HG02981 (cell line): ENCODE measurements at regions not wholly inside any gene's neighbourhood (a gene's known extent, or its start where the extent isn't known, plus 50 kb on each side); places are given as distances from the start of the nearest gene placed in this dataset.

Experiments used
- ATAC-seq: cut with Tn5 transposase; IDR thresholded peaks from one replicate; pipeline ENCODE4 v1.9.1; 2021; ENCODE audit warnings: mild to moderate bottlenecking, moderate library complexity; ENCODE audit not compliant: unreplicated experiment

- no peak for ATAC-seq
Measured at GRCh38 chr17:79404136-79404911, 206.5 kb downstream of the RBFOX3 start.

- no peak for ATAC-seq
Measured at GRCh38 chr17:79401704-79402674, 208.9 kb downstream of the RBFOX3 start.

DNA sequence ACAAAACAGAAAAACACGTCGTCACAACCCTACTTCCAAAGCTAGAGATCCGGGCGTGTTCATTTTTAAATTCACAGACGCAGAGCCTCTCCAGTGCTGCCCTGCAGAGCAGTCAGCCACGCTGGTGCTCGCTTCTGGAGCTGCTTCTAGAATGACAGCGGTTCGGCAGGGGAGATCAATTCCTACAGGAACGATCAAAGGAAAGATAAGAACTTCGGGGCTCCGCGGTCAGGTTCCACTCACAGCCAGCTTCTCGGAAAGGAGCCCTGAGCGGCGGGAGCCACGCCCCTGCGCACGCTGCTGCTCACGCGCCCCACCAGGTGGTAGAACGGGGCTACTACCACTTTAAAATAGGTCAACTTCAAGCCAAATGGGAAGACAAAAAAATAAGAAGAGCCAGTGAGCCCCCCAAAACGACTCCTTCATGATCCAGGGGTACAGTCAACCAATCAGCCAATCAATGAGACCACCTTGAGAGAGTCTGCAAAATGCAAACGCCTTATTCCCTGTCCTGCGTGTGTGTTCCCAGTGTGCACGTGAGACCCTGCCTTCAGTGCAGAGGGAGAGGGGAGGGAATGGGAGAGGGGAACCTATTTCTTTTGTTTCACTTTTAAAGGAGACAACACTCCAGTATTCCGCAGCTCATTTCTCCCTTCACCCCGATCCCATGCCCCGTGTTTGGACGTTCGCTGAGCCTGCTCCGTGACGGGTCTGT lies 209.7 kb downstream of the RBFOX3 start:
- no peak for ATAC-seq

GRCh38 chr17:79399610-79400144 lies 211.2 kb downstream of the RBFOX3 start:
- ATAC-seq, result no peak

GRCh38 chr17:79398441-79398840 lies 212.4 kb downstream of the RBFOX3 start:
- ATAC-seq, result no peak

- no peak for ATAC-seq
Measured at GRCh38 chr17:79396696-79397095, 214.2 kb downstream of the RBFOX3 start.

DNA sequence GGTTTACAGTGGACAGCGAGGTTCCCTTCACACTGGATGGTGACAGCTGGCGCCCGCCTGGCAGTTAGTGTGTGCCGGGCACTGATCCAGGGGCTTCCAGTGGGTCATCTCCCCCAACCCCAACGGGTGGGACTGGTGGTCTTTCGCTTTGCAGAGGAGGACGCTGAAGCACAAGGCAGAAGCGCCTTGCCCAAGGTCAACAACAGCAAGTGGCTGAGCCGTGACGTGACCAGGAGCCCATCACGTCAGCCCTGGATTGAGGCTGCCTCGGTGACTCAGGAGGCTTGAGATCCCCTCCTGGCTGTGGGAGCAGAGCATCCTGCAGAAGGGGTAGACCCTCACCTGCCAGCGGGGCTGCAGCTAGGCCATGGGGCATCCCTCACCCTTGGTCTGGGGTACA lies 215.3 kb downstream of the RBFOX3 start:
- ATAC-seq, result no peak

DNA sequence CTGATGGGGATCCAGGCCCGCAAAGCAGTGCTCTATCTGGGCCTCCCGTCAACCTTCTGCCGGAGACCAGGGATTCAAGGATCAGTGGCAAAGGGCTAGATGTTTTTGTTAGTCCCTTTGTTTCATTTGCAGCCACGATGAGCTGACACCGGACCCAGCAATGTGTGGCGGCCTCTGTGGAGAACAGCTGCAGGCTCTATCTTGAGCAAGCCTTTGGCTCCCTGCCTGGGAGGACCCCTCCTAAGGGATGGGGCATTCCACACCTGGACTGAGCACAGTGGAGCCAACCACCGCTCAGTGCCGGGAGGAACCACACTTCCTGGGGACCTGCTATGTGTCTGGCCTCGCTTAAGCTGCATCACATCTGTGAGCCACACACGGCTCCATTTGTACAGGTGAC lies 215.8 kb downstream of the RBFOX3 start:
- no peak for ATAC-seq

DNA sequence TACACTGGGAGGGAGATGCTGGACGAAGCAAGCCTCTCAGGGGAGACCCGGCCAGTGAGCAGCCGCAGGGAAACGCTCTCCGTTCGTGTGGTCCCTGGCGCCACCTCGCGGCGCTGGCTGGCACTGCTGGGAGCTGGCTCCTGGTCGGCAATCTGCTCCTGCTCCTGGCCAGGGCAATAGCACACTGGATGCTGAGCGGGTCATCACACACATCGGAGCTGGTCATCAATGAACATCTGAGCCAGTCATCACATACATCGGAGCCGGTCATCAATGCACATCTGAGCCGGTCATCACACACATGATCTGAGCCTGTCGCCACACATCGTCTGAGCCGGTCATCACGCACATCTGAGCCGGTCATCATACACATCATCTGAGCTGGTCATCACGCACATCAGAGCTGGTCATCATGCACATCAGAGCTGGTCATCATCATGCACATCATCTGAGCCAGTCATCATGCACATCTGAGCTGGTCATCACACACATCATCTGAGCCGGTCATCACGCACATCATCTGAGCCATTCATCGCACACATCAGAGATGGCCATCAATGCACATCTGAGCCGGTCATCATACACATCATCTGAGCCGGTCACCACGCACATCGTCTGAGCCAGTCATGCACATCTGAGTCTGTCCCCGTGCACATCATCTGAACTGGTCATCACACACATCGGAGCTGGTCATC lies 217.3 kb downstream of the RBFOX3 start:
- no peak for ATAC-seq

DNA sequence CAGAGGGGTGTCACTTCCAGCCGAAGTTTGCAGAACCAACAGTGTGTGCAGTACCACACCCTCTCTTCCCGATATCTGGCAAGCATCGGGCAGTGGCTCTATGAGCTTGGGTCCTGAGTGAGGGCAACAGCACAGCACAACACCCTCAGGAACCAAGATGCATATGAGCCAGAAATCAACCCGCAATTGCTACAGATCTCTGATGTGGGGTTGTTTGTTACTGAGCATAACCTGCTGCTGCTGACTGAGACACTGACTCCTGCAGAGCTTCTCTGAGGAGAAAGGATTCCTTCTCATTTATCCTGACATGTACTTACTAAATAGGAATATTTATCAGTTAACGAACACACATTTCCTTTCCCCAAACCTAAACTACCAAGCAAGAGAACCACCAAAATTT lies 218.3 kb downstream of the RBFOX3 start:
- no peak for ATAC-seq

DNA sequence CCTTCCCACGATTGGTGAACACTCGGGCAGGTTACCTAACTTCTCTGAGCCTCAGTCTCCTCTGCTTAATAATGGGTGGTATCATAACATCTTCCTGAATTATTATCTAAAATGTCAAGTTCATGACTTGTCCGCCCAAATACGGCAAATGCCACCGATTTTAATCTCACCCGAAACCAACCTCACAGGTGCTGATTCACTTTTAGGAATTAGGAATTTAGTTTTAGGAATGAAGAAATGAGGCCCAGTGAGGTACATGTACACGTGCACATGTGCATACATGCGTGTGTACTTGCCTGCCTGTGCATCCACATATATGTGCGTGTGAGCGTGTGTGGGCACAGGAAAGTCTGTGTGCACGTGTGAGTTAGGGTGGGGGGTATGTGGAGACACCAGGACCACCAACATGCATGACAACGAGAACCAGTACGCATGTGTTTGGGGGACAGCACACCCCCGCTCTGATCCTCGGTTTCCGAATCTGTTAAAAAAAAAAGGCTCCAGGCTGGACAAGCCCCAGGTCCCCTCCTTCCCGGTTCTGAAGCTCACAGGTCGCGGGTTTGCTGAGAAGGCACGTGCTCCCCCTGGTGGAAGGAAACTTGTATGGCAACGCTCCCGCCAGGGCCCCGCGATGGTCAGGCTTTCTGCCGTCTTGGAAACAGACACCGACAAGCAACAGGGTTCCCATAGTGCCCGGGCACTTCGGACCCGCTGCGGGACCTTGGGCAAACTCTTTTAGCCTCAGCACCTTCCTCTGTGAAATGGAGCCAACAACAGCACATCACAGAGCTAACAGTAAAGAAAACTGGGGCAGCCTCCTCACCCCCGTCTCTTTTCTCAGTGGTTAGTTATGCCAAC lies 219.2 kb downstream of the RBFOX3 start:
- no peak for ATAC-seq

DNA sequence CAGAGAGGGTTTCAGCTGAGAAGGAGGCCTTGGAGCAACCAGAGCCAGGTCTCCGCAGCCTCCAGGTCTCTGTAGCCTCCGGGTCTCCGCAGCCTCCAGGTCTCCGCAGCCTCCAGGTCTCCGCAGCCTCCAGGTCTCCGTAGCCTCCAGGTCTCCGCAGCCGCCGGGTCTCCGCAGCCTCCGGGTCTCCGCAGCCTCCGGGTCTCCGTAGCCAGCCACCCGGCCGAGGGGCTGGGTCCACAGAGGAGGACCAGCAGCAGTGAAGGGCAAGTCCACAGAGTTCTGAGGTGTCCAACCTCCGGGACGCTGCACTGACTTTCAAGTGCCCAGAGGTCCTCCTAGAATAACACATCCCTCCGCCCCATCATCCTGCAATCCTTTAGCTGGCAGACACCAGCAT lies 221.0 kb downstream of the RBFOX3 start:
- ATAC-seq, result no peak

GRCh38 chr17:79388556-79389295 lies 222.1 kb downstream of the RBFOX3 start:
- ATAC-seq, result no peak

GRCh38 chr17:79387783-79388182 lies 223.1 kb downstream of the RBFOX3 start:
- ATAC-seq, result no peak

- no peak for ATAC-seq
Measured at GRCh38 chr17:79385962-79386563, 224.8 kb downstream of the RBFOX3 start.

GRCh38 chr17:79382313-79382712 lies 228.5 kb downstream of the RBFOX3 start:
- no peak for ATAC-seq

DNA sequence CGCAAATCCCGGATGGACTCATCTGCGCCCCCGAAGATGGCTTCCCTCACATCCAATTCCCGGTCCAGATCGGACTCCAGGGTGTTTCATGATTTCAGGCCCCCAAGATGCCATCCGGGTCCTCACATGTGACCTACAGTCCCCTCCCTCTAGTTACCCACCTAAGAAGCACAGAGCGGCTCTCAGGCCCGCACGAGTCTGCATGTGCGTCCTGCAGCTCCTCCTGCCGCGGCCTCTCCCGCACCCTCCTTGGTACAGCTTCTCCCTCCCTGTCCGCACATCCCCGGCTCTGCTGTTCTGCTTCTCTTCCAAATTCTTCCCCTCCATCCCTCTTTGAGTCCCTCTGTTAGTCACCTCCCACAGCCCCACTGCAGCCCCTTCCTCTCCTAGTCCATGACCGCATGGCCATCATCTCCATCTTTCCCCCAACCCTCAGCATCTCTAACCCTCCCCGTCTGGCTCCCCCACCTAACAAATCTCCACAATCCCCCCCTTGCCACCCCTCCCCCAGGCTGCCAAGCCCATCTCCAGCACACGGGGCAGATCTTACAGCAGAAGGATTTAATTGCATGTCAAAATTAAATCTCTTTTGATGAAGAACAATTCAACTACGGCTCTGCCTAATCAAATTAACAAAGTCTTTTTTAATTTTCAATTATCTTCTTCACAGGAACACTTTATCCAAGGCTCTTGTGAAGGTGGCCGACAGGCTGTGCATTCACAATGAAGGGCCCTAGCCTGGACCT lies 231.0 kb downstream of the RBFOX3 start:
- no peak for ATAC-seq
